SK-N-MC (cell line): ENCODE measurements at regions not wholly inside any gene's neighbourhood (a gene's known extent, or its start where the extent isn't known, plus 50 kb on each side); places are given as distances from the start of the nearest gene placed in this dataset.

Source experiments
- EZH2 ChIP-seq: fragments of 200-600 bp; sonication (generic); IDR thresholded peaks from one replicate; pipeline ENCODE4 v1.6.1; 2017; ENCODE audit warnings: antibody characterized with exemption
- FOXP2 ChIP-seq: optimal IDR thresholded peaks from 2 replicates; pipeline ENCODE3; 2011; ENCODE audit warnings: mild to moderate bottlenecking, moderate library complexity; ENCODE audit not compliant: insufficient read depth; ENCODE audit errors: extremely low read length, control extremely low read depth
- POLR2AphosphoS5 ChIP-seq: IDR thresholded peaks from 2 replicates; pipeline ENCODE4 v1.6.1; 2012; ENCODE audit warnings: mild to moderate bottlenecking, low read depth, low read length, borderline replicate concordance

- TF ChIP-seq POLR2AphosphoS5 (no peak), EZH2 (no peak), FOXP2 (no peak)
Measured at GRCh38 chr17:33596899-33597298, 303.8 kb upstream of the ASIC2 start.
